EH (cell line): ENCODE measurements at regions not wholly inside any gene's neighbourhood (a gene's known extent, or its start where the extent isn't known, plus 50 kb on each side); places are given as distances from the start of the nearest gene placed in this dataset.
A peak's percentile ranks its signal among the peaks of the same experiment; 100 is the strongest.

Experiments used
- DNase-seq: peaks from one replicate; pipeline ENCODE4 v3.0.0-alpha.2; 2015; ENCODE audit warnings: low read depth

DNA sequence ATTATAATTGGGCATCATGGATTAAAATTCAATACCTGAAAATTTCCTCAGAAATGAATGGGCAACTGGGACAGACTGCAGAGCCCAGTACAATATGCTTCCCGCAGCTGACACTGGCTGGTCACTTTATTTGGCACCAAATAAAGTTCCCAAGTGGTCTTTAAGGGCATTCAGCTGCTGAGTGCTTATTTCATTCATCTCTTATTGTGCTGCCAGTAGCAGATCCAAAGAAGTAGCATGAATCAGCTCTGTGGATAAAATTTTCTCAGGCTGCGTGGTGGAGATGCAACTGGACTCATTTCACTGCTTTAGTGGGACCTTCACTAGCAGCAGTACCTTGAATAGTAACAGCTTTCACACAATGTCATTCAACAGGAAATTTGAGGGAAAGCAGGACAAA, 226.3 kb upstream of the ADGRL2 start:
- DNase-seq: no peak

DNA sequence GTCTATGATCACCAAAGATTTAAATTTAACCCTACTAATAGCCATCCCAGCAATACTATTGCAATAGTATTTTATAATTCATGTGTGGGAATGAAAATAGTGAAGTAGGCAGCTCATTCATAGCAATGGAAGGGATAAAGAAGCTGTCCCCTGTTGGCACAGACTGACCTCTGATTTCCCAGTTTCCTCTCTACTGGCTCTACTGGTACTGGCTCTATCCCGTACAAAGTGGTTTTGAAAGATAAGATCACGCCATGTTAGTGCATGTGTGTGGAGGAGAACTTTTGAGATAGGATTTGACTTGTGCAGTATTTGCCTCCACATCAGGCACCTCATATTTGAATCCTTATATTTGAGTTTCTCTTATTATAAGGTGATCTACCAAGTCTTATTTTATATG, 227.3 kb upstream of the ADGRL2 start:
- DNase-seq: no peak

DNA sequence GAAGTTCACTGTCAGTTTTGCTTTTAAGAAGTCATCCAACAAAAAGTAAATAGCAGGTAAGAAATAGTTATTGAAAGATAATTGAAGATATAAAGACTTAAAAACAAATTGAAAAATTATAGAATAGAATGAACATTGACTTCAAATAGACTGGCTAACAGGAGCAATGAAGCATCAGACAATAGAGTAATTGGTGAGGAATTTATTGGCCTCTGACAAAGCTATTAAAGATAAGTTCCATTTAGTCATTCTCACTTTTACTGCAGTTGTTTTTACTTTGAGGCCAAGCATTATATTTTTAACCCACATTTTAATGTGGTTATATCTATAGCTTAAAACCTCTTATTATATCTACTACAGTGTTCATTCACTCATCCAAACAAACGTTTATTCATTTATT, 228.8 kb upstream of the ADGRL2 start:
- DNase-seq: peak; percentile 4

DNA sequence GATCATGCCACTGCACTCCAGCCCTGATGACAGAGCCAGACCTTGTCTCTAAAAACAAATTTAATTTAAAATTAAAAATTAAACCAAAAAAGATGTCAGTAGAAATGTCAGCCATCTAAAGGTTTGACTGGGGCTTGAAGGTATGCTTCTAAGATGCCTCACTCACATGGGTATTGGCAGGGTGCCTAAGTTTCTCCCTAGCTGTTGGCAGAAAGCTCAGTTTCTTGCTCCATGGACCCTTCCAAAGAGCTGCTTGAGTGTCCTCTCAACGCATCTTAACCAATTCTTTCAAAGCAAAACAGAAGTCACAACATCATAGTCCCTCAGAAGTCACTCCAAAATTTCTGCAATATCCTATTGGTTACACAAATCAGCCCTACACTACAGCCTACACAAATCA, 231.0 kb upstream of the ADGRL2 start:
- no peak for DNase-seq

DNA sequence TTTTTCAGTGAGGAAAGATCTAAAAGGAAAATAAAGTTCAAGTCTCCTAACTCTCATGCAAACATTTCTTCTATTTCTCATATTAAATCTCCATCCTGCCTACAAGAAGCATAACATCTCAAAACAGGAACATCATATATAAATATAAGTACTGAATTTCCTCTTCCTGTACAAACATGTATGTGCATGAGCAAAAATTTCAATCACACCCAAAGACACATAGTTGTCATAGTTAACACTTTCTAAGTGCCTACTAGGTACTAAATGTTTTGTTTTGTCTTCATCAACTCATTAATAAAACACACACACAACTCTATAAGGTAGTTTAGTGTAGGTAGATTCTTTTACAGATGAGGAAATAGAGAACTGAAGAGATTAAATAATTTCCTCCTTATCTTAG, 237.1 kb upstream of the ADGRL2 start:
- DNase-seq: no peak

DNA sequence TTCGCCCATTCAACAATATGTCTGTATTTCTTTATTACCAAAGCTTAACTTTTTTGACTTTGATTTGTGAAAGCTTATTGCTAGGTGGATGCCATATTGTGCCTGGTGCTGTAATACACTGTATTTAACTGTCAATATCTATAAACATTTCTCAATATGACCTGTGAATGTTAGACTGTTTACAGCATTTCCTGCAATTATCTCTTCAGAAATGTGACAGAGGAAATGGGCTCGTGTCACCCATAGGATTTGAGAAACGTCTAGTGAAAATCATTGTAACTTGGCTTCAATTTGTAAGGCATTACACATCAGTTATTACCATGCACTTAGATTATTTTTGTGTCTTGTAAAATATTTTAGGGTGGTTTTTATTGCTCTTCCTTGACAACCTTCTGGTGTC, 237.8 kb upstream of the ADGRL2 start:
- DNase-seq: no peak

DNA sequence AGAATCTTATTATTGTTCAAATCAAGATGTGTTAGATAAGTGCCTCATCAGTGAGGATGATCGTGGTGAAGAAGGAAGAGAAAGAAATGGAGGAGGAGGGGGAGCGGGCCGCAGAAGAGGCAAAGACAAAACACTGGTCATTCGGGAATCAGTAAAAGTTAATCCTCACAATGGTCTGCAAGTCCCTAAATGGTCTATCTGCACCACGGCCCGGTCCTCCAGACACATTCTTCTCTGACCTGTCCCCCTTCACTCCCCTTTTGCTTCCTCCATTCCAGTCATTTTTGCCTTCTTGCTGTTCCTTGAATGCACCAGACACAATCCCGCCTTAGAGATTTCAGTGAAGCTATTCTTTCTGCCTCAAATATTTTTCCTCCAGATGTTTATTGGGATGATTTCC, 240.1 kb upstream of the ADGRL2 start:
- no peak for DNase-seq

DNA sequence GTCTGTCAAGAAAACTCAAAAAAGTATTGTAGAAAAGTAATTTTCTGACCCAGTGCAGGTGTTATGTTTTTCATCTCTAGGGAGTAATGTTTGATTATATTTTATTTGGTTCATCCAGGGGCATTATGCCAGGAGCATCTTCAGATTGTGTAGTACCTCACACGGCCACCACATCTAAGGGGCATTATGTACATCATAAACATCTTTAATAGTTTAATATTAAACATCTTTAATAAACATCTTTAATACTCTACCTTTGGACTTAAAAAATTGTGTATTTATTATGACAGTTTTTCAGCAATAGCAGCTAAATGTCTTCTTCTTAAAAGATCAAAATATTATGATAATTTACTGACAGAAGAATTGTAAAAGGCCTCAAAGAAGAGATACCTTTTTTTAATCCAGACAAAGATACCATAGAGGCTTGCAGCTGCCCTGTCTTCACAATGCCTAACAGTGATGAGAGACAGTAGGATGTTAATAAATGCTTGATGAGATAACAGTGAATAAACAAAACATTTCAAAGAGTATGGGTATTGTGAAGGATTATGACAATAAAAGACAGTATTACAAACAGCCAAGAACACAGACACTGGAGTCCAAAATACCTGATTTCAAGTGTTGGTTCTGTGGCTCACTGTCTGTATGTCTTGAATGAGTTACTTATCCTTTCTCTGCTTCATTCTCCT, 240.9 kb upstream of the ADGRL2 start:
- peak; percentile 1 for DNase-seq

DNA sequence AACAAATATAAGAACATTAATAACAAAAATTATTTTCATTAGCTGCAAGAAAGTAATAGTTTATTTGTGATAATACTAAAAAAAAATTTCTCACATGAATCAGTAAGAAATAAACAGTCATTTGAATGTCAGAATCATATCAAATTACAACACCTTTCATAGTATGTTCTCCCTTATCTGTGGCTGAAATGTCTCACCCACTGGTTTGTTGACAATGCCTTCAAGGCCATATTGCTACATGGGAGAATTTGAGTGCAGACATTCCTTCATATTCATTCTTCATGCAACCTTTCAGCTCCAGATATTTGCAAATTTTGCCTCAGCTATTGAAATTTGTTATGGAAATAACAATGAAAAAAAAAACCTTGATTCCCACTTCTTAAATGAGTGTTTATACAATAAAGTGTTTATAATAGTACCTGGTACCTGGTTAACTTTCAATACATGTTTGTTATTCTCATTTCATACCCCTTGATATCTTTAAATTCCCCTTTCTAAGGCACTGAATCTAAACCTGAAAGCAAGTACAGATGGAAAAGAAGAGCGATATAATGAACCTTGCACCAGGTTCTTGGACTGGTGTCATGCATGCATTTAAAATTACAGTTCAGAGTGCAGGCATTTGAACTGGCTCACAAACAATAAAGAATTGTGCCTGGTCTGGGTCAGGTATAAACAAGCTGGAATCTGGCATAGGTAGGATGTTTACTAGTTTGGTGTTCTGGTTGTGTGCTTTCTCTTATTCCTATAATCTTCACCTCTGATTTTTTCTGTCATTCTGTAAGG, 242.2 kb upstream of the ADGRL2 start:
- DNase-seq: no peak

DNA sequence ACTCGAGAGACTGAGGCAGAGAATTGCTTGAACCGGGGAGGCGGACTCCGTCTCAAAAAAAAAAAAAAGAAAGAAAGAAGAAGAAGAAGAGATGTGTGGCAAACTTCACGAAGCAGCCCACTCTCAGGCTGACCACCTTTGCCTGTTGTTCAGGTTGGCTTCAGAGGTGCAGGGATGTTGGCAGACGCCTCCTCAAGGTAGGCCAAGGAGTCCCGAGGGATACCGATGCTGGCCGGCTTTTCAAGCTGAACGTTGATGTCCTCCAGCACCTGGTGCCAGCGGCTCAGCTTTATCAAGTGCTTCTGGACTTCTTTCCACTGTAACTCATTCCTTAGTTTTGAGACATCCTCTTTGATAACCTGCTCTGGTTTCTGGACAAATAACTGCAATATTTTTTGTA, 243.8 kb upstream of the ADGRL2 start:
- DNase-seq: no peak

DNA sequence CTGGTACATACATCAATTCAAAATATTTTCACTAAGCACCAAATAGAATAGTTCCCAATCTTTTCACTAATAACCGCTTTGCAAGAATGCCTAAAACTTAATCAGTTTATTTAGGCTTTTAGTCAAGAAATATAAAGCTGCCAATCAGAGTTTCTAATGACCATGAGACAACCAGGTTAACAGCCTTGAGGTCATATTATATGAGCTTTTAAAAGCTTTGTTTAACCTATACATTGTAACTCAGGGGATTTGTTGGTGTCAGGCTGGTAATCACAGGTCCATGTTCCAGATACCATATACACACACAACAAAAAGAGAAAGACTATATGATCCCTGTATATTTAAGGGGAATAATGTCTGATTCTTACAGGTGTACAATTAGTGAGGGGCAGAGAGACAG, 246.2 kb upstream of the ADGRL2 start:
- DNase-seq: no peak

DNA sequence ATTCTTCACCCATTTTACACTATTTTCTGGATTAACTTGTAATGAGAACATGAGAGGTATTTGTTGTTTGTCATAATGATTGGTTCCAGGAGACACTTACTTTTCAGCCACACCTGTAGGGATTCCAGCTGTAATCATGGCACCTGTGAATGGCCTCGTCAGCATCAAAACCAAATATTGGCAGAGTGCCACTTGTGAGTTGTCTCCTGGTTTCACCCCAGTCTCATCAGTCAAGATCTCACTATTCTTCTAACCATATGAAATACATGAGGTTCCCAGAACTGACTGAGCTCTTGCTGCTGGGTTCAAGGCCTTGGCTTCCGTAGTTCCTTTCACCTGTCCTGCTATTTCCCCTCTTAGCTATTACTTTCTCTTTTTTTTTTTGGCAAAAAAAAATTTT, 246.6 kb upstream of the ADGRL2 start:
- DNase-seq: no peak

DNA sequence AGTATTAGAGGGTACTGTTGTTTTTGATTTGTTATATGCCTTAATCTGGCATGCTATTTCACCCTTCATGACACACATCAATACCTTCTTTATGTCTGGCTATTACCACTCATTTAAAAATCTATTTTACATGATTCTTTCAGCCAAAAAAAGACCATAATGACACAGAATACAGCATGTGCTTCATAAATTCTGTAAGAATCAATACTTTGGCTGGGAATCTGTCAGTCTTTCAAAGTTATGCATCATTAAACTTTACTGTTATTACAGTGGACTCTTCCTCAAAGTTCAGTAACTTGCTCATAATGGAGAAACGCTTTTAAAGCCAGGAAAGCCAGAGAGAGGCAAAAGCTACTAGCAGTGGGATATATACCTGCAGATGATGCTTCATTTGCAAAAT, 247.2 kb upstream of the ADGRL2 start:
- no peak for DNase-seq

DNA sequence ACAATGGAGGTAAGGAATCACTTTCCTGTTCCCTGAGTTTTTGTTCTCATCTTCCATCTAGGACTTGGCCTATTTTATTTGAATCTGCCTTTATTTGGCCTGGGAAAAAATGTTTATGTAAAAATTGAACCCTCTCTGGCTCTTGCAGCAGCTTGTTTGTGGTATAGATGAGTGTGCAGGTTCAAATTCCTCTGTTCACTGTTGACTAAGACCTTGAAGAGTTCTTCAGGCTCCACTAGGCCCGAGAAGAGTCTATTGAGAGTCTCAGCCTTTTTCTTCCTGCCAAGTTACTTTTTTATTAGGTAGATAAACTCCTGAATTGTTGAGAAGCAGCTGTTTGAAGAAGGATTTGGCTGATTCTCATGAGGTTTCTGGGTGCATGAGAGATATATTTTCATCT, 248.8 kb upstream of the ADGRL2 start:
- no peak for DNase-seq

DNA sequence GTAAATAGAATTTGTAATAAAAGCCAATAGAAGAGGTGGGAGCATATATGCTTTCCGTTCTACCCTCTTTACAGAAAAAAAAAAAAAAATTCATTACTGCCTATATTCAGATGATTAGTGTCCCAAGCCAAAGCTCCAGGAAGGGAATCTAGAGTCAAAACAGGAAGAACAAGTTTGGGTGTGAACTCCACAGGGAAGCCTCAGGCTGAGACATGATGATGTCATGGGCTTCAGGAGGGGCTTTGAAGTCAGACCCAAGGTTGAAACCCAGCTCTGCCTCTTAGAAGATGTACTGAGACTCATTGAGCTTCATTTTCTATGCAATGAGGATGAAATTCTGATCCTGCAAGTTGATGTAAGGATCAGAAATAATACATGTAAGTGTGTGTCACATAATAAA, 250.0 kb upstream of the ADGRL2 start:
- no peak for DNase-seq

DNA sequence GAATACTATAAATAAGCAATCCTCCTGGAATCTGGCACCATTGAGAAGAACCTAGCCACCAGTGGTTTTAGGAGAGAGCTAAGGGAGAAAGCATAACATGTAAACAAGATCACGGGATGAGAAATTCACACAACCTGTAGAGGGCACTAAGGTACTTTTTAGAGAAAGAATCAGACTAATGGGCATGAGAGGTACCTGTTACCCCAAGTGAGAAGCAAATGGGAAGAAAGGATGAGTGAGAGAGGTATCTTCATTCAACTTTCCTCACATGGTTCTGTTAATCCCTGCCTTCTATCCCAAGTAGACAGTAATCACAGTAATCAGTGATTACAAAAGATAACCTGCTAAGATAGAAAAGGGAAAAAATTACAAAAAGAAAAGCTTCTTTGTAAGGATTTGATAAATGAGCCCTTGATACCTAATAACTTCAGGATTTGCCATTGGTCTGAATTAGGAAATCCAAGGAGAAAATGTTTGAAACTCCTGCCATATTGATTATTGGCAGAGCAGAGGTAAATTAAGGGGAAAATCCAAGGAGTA, 251.1 kb upstream of the ADGRL2 start:
- DNase-seq: peak; percentile 49

DNA sequence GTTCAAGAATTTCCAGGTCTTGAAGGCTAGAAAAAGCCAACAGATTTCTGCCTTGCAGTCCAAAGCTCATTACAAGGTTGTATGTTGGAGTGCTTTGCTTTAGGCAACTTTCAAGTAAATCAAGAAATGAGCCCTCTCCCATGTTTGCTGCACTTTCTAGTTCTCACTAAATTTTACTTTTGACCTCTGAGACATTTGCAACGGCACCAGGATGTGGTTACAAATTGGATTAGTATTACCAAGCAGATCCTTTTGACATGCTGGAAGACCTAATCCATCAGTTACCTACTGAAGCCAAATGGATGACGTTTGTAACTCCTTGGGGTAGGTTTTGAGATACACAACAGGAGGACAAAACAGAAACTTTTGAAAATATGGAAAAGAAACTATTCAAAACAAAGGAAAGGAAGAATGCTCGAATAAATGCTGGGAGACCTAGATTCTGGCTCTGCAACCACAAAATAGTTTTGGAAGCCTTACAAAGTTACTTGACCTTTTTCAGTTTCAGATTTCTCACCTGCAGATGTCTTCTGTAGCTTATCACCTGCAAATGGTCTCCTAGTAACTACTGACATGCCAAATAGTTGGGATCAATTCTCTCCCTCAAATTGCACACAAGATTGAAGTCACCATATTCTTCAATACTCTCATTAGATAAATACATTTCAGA, 251.7 kb upstream of the ADGRL2 start:
- DNase-seq: no peak

DNA sequence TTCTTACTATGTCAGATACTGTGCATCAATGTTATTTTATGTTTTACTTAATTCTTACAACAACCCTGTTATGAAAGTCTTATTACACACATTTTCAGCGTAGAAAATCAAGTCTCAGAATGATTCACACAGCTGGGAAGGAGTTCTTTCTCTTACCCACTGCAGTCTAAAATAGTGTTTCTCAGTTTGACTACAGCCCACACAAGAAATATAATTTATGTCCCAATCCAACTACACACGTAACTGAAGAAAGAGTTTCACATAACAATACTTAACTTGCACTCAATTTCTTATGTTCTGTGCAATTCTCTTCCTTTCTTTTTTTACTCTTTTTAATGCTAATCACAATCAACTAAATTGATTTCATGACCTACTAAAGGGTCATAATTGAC, 252.8 kb upstream of the ADGRL2 start:
- DNase-seq: no peak

DNA sequence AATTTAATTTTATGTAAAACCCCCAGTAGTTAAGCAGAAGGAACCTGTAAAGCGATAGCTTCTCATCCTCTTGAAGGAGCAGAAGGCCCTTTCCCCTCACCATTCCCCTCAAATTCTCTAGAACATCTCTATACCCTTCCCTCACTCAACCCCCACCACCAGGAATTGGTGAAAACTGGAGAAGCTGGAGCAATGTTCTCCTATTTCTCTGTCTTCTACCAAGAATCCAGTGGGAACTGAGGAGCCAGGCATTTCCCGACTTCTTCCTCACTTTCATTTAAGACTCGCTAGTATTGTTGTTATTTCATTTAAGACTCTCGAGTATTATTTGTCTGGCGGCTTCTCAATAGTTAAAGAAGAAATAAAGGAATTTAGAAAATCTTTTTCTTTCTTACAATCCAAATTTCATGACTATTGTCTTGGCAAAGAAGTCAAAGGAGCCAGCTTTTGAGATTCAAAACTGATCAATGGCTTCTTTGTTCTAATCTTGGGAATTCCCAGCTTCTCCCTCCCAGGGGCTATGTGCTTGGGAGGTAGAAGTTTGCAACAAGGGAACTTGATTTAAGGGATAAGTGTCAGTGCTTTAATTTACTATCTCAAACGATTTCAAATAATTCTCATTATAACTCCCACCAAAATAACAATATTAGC, 253.3 kb upstream of the ADGRL2 start:
- no peak for DNase-seq

DNA sequence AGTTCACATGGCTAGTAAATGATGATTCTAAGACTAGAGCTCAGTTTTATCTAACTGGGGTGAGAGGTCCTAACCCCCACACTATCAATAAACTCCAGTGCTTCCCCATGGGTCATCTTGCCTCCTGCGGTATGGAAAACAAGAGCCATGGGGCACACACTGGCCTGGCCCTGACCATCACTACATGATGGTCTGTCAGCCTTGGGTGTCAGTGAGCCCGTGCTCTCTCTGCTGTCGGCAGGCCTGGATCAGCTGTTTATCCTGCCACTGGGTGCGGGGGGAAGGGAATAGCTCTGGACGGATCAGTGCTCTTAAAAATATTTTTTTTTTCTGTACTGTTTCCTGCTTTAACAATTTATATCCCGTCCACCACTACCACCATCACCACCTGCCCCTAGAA, 255.0 kb upstream of the ADGRL2 start:
- no peak for DNase-seq

DNA sequence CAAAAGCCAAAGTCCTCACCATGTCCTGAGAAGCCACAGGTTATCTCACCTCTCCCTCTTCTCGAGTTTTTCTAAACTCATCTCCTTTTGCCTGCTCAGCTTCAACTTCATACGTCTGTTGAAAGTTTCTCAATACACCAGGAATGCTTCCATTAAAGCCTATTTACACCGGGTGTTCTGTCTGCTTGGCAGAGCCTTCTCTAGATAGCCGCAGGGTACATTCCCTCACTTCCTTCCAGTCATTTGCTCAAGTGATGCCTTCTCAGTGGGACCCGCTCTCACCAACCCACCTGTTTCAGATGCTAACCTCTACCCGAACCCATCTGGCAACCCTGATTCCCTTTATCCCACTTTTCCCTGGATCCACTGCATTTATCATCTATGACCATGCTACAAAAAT, 257.0 kb upstream of the ADGRL2 start:
- no peak for DNase-seq

DNA sequence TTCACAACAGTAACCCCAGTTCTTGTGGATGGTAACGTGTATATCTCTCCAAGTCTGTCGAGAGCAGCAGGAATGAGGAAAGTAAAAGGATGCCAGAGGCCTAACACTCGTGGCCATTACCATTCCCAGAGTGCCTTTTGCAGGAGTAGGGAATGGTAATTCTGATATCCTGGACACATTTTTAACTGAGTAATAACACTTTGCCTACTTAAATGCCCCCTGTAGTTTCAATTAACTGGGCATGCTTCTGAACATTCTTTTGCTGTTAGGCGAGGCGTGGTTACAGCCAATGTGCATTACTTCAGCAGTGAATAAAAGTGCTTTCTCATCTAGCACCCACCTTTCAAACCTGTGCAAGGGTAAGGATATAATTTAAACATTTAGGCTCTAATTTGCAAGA, 258.5 kb upstream of the ADGRL2 start:
- DNase-seq: no peak

DNA sequence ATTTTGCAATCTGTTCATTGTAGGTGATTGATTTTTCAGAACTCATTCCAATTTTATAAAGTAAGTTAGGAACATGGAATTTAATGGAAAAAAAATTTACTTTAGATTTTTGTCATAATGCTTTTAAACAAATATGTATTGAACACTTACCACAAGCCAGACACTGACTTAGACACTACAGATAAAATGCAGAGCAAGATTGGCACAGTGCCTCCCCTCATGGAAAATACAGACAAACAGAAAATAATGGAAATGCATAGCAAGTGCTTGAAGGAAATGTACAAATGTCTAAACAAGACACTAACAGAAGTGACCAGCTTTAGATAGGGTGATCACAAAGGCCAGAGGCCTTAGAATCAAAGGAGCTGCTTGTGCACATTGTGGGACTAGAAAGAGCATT, 260.5 kb upstream of the ADGRL2 start:
- DNase-seq: no peak
